Gastroesophageal sphincter (tissue), 3 donors: ENCODE measurements at regions not wholly inside any gene's neighbourhood (a gene's known extent, or its start where the extent isn't known, plus 50 kb on each side); places are given as distances from the start of the nearest gene placed in this dataset.
"Not testable (repeated sequence)": the region's sequence is repeated elsewhere in the genome, so short reads cannot be mapped to it uniquely, and the experiment has no call there.

Experiments
- CTCF ChIP-seq, 4 experiments: fragments of 200-600 bp in 2 of 4; fragments of 450-650 bp in 2 of 4; sonication (generic) in 1 of 4; IDR thresholded peaks; one replicate each; pipeline ENCODE4 v1.5.1; 2017 to 2019; ENCODE audit warnings: antibody characterized with exemption in 4 of 4, mild to moderate bottlenecking in 2 of 4, moderate library complexity in 2 of 4
- POLR2A ChIP-seq, 2 donors: fragments of 450-650 bp; IDR thresholded peaks; one replicate each; pipeline ENCODE4 v1.6.1; 2017; ENCODE audit warnings: antibody characterized with exemption in 2 of 2, mild to moderate bottlenecking in 2 of 2, moderate library complexity in 1 of 2
- POLR2AphosphoS5 ChIP-seq: sonication (generic); formaldehyde crosslinking; IDR thresholded peaks from one replicate; pipeline ENCODE4 v1.6.1; 2017; ENCODE audit warnings: antibody characterized with exemption

- not testable (repeated sequence) for TF ChIP-seq CTCF (IDR thresholded peaks at IDR 0.05); POLR2A (IDR thresholded peaks at IDR 0.05); POLR2AphosphoS5
These were observed 915.4 kb downstream of the FOXD4L5 start for GRCh38 chr9:64369644-64370043.
